Neural progenitor cell (in vitro differentiated cells): ENCODE measurements at regions not wholly inside any gene's neighbourhood (a gene's known extent, or its start where the extent isn't known, plus 50 kb on each side); places are given as distances from the start of the nearest gene placed in this dataset.

ENCODE experiments used
- EZH2 ChIP-seq: fragments of 200-600 bp; sonication (generic); IDR thresholded peaks from 2 replicates; pipeline ENCODE4 v1.6.1; 2017; ENCODE audit warnings: antibody characterized with exemption, mild to moderate bottlenecking, moderate library complexity
- EZH2phosphoT487 ChIP-seq: fragments of 200-600 bp; sonication (generic); IDR thresholded peaks from 2 replicates; pipeline ENCODE4 v1.6.1; 2017; ENCODE audit warnings: antibody characterized with exemption
- TF ChIP-seq, protein P1 (sequence below): fragments of 200-600 bp; sonication (generic); IDR thresholded peaks from 2 replicates; pipeline ENCODE4 v1.5.1; 2017; ENCODE audit warnings: antibody characterized with exemption, mild to moderate bottlenecking

DNA sequence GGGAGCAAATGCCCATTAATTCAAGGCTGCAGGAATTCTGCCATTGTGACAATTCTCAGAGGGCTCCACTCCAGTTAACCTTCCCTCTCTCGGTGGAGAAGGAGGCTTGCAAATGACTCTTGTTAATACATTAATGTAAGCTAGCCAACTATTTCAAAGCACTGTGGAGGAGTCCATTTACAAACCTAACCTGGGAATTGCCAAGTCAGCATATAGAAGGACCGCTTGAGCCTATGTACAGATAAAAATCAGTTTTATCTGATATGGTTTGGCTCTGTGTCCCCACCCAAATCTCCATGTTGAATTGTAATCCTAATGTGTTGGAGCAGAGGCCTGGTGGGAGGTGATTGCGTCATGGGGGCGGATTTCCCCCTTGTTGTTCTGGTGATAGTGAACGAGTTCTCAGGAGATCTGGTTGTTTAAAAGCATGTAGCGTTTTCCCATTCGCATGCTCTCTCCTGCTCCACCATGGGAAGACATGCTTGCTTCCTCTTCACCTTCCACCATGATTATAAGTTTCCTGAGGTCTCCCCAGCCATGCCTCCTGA, 366.7 kb downstream of the LRATD1 start:
- TF ChIP-seq, protein P1, sequence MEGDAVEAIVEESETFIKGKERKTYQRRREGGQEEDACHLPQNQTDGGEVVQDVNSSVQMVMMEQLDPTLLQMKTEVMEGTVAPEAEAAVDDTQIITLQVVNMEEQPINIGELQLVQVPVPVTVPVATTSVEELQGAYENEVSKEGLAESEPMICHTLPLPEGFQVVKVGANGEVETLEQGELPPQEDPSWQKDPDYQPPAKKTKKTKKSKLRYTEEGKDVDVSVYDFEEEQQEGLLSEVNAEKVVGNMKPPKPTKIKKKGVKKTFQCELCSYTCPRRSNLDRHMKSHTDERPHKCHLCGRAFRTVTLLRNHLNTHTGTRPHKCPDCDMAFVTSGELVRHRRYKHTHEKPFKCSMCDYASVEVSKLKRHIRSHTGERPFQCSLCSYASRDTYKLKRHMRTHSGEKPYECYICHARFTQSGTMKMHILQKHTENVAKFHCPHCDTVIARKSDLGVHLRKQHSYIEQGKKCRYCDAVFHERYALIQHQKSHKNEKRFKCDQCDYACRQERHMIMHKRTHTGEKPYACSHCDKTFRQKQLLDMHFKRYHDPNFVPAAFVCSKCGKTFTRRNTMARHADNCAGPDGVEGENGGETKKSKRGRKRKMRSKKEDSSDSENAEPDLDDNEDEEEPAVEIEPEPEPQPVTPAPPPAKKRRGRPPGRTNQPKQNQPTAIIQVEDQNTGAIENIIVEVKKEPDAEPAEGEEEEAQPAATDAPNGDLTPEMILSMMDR = no peak
- TF ChIP-seq EZH2phosphoT487 (no peak), EZH2 (no peak)
